ENCODE measurements at regions not wholly inside any gene's neighbourhood (a gene's known extent, or its start where the extent isn't known, plus 50 kb on each side); places are given as distances from the start of the nearest gene placed in this dataset.

GRCh38 chr14:38116895-38117294 is 90.8 kb upstream of the SSTR1 start:
- no peaks in the 10 kb centered on the region for H3K4me1 ChIP-seq
- TF ChIP-seq CTCF (IDR thresholded peaks at IDR 0.05 in 4 of 5, conservative IDR thresholded peaks at IDR 0.05 in 1 of 5) (no peak), POLR2A (IDR thresholded peaks at IDR 0.05) (no peak)
- ATAC-seq = no peak
- no peak overlapping the region for H3K4me3 ChIP-seq
- no peaks in the 10 kb centered on the region for H3K27me3 ChIP-seq
- H3K27ac ChIP-seq = no peak overlapping the region
- in situ Hi-C loops (cut with MboI; ENCODE audit: low sequenced_read_pairs in 4 of 4) = no loop called here
- intact Hi-C loops (cut with DNase I; ENCODE audit: low total_unique reads) = no loop called here
- H3K36me3 ChIP-seq = no peaks in the 10 kb centered on the region
- DNase-seq = no peak
- no peaks in the 10 kb centered on the region for H3K9me3 ChIP-seq

- in situ Hi-C loops (cut with MboI; ENCODE audit: low sequenced_read_pairs in 4 of 4) (no loop called here), intact Hi-C loops (cut with DNase I; ENCODE audit: low total_unique reads) (no loop called here)
- ATAC-seq (no peak), DNase-seq (no peak)
- Histone ChIP-seq H3K27me3 (no peaks in the 10 kb centered on the region), H3K4me3 (no peak overlapping the region), H3K4me1 (no peaks in the 10 kb centered on the region), H3K36me3 (no peaks in the 10 kb centered on the region), H3K9me3 (no peaks in the 10 kb centered on the region), H3K27ac (no peak overlapping the region)
- TF ChIP-seq POLR2A (IDR thresholded peaks at IDR 0.05) (no peak), CTCF (IDR thresholded peaks at IDR 0.05 in 4 of 5, conservative IDR thresholded peaks at IDR 0.05 in 1 of 5) (no peak)
Observed at GRCh38 chr14:38120109-38120508, 87.6 kb upstream of the SSTR1 start.

GRCh38 chr14:38121320-38122020 is 86.2 kb upstream of the SSTR1 start:
- intact Hi-C loops (cut with DNase I; ENCODE audit: low total_unique reads) = no loop called here
- in situ Hi-C loops (cut with MboI; ENCODE audit: low sequenced_read_pairs in 4 of 4) = no loop called here
- DNase-seq (no peak), ATAC-seq (no peak)
- Histone ChIP-seq H3K4me3 (no peak overlapping the region), H3K27me3 (no peaks in the 10 kb centered on the region), H3K9me3 (no peaks in the 10 kb centered on the region), H3K4me1 (no peaks in the 10 kb centered on the region), H3K36me3 (no peaks in the 10 kb centered on the region), H3K27ac (no peak overlapping the region)
- TF ChIP-seq CTCF (IDR thresholded peaks at IDR 0.05 in 4 of 5, conservative IDR thresholded peaks at IDR 0.05 in 1 of 5) = no peak
- no peak for TF ChIP-seq POLR2A (IDR thresholded peaks at IDR 0.05)

- ATAC-seq = no peak
- H3K4me1 ChIP-seq = no peaks in the 10 kb centered on the region
- no peaks in the 10 kb centered on the region for H3K27me3 ChIP-seq
- H3K27ac ChIP-seq = no peak overlapping the region
- DNase-seq = no peak
- no peaks in the 10 kb centered on the region for H3K9me3 ChIP-seq
- no peak for TF ChIP-seq POLR2A (IDR thresholded peaks at IDR 0.05)
- TF ChIP-seq CTCF (IDR thresholded peaks at IDR 0.05 in 4 of 5, conservative IDR thresholded peaks at IDR 0.05 in 1 of 5) = no peak
- H3K36me3 ChIP-seq = no peaks in the 10 kb centered on the region
- H3K4me3 ChIP-seq = no peak overlapping the region
- in situ Hi-C loops (cut with MboI; ENCODE audit: low sequenced_read_pairs in 4 of 4) (no loop called here), intact Hi-C loops (cut with DNase I; ENCODE audit: low total_unique reads) (no loop called here)
Observed at GRCh38 chr14:38122241-38122640, 85.5 kb upstream of the SSTR1 start.

- DNase-seq (no peak), ATAC-seq (no peak)
- Histone ChIP-seq H3K9me3 (no peaks in the 10 kb centered on the region), H3K36me3 (no peaks in the 10 kb centered on the region), H3K4me3 (no peak overlapping the region), H3K27me3 (no peaks in the 10 kb centered on the region), H3K27ac (no peak overlapping the region), H3K4me1 (no peaks in the 10 kb centered on the region)
- in situ Hi-C loops (cut with MboI; ENCODE audit: low sequenced_read_pairs in 4 of 4) (no loop called here), intact Hi-C loops (cut with DNase I; ENCODE audit: low total_unique reads) (no loop called here)
- TF ChIP-seq POLR2A (IDR thresholded peaks at IDR 0.05) = no peak
- no peak for TF ChIP-seq CTCF (IDR thresholded peaks at IDR 0.05 in 4 of 5, conservative IDR thresholded peaks at IDR 0.05 in 1 of 5)
Observed at GRCh38 chr14:38124506-38124905, 83.2 kb upstream of the SSTR1 start.
